HG03045 (cell line): ENCODE measurements at regions not wholly inside any gene's neighbourhood (a gene's known extent, or its start where the extent isn't known, plus 50 kb on each side); places are given as distances from the start of the nearest gene placed in this dataset.

Experiments
- ATAC-seq: cut with Tn5 transposase; IDR thresholded peaks from one replicate; pipeline ENCODE4 v1.9.1; 2021; ENCODE audit warnings: mild to moderate bottlenecking, moderate library complexity; ENCODE audit not compliant: unreplicated experiment

DNA sequence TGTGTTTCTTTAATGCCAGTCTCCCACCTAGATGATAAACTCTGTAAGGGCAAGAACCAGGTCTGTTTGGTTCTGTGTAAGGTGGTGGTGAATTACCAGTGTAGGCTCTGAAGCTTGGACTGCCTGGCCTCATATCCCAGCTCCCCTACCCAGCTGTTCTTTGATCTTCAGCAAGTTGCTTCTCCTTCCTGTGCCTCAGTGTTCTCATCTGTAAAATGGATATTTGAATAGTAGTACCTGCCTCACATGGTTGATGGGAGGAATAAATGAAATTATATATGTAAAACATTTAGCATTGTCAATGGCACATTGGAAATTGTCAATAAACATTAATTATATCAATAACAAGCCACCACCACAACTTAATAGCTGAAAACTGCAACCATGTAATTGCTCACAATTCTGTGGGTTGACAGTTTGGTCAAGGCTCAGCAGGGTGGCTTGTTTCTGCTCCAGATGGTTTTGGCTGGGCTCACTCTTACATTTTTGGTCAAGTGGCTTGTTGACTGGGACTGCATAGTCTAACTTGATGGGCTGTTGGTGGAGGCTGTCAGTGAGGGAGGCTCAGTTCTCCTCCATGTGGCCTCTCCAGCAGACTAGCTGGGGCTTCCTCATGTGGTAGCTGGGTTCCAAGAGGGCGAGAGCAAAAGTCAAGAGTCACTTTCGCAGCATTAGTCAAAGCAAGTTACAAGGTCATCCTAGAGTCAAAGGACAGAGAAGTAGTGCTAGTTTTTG lies 84.5 kb upstream of the DUSP5 start:
- ATAC-seq: no peak

GRCh38 chr10:110413903-110414547 lies 83.7 kb upstream of the DUSP5 start:
- peak; percentile 9 for ATAC-seq

GRCh38 chr10:110414548-110415309 lies 83.0 kb upstream of the DUSP5 start:
- ATAC-seq: peak; percentile 88

- ATAC-seq: no peak
These were observed 81.9 kb upstream of the DUSP5 start for GRCh38 chr10:110415809-110416208.

DNA sequence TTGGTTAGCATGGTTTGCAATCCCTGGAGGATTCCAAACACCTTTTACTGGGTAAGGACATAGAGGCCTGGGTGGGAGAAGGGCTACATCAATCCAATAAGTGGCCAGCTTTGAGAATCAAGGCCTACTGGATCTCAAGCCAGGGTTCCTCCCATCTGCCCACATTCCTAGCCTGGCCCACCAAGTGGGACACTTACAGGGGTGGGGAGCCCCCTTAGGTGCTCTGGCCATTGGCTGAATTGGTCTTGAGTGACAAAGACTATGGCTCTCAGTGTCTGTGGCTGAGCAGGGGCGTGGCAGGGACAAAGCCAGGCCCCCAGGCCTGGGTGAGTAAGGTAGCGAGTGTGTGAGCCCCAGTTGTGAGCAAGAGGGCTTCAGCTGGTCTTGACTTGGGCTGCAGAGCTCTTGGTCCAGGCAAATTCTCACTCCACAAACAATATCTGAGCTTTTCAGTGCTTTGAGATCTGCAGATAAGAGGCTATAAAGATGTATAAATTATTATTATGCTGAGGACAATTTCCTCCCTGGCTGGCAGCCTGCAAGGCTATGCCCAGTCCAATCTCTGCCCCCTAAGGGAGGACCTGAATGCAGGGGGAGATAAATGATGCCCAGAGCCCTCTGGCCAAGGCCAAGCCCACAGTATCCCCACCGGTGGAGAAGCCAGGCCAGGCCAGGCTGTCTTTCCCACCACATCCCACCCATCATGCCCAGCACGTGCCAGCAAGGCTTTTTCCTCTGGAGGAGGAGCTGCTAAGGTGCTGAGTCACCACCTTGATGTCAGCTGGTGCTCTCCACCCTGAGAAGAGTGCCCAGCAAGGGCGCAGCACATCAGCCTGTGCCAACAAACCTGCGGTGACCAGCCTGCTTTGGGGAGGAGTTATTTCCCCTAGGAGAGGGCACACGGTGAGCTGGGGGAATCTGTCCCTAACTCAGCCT lies 80.7 kb upstream of the DUSP5 start:
- ATAC-seq: no peak

DNA sequence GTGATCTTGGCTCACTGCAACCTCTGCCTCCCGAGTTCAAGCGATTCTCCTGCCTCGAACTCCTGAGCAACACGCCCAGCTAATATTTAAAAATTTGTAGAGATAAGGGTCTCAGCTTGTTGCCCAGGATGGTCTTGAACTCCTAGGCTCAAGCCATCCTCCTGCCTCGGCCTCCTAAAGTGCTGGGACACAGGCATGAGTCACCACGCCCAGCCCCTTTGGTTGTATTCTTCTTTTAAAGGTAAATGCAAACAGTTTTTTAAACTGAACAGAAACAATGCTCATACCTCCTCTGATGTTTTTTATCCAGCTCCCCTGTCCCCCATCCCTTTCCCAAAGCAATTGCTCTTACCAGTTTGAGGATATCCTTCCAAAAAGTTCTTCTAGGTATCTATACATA lies 79.5 kb upstream of the DUSP5 start:
- no peak for ATAC-seq

DNA sequence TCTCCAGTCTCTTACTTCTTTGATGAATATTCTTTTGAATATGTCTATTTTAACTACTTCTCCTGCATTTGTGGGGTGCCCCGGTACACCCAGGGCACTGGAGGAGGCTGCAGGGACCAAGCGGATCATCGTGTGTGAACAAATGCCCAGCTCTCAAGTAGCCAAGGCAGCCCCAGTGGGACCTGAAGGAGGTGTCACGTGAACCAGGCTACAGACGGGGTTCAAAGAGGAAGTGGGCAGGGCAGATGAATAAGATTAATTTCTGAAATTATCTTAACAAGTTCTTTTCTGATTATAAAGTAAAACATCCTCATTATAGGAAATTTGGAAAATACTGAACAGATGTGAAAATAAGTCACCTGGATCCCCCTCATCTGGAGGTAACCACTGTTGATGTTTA lies 78.4 kb upstream of the DUSP5 start:
- no peak for ATAC-seq

DNA sequence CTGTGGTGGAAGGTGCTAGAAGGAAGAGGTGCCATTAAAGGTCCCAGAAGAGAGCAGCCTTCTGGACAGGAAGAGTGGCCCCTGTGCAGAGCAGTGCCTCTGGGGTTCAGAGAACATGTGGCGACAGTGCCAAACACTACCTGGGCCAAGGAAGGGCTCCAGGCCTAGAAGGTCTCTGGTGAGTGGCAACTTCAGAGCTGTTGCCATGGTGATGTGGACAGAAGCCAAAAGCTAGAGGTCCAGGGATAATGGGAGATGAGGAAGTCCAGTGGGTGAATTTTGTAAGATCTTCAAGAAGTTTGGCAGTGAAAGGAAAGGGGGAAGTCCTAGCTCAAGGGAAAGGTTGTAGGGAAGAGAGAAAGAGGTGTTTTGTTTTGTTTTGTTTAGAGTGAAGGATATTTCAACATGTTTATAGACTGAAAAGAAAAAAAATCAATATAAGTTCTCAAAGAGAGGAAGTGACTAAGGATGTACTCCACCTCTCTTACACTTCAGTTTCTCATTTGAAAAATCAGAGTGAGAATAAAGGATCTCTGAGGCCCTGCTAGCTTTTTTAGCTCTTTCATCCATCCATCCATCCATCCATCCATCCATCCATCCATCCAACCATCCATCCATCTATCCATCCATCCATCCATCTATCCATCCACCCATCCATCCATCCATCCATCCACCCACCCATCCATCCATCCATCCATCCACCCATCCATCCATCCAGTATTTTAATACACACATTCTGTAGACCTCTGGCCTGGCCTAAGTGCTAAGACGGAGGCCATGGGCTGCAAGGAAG lies 77.1 kb upstream of the DUSP5 start:
- ATAC-seq: no peak

- ATAC-seq: no peak
These were observed 76.1 kb upstream of the DUSP5 start for GRCh38 chr10:110421512-110422138.

- no peak for ATAC-seq
These were observed 75.2 kb upstream of the DUSP5 start for GRCh38 chr10:110422548-110422947.

GRCh38 chr10:110423650-110424049 lies 74.1 kb upstream of the DUSP5 start:
- ATAC-seq: no peak

- peak; percentile 73 for ATAC-seq
These were observed 71.9 kb upstream of the DUSP5 start for GRCh38 chr10:110425684-110426293.

DNA sequence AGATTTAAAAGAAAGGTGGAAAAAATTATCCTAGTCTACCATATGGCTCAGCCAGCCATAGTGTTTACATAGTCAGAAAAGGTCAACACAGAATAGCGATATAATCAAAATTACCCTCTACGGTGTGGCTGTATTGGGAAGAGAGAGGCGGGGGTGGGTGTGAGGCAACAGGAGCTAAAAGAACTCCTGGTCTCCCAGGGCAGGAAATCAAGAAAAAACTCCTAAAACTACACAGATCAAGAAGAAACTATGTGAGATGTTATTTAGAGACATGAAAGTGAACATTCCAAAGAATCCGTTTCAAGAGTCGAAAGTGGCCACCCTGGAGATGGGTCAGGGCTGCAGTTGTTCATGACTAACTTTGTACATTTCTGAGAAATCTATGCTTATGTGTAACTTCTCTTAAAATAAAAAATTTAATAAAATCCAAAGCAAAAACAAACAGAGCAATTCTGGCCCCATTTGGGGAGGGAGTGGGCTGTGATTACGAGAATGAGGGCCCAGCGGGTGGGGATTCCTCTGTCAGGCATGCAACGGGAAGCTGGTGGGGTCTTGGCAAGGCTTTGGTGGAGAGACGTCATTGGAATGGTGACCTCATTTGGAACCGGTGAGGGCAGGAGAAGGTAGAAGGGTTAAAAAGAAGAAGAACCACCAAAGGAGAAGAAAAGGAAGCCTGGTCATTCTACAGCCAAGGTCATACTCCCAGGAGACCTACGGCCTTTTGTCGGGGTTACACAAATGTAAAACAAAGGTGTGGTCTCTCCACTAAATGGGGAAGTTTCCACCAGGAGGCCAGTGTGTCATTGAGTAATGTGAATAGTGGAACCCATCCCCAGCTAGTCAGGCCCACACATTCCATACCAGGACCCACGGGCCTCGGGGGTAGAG lies 71.2 kb upstream of the DUSP5 start:
- no peak for ATAC-seq

GRCh38 chr10:110429301-110429700 lies 68.4 kb upstream of the DUSP5 start:
- ATAC-seq: no peak

- ATAC-seq: no peak
These were observed 67.1 kb upstream of the DUSP5 start for GRCh38 chr10:110430340-110431273.

- ATAC-seq: no peak
These were observed 66.0 kb upstream of the DUSP5 start for GRCh38 chr10:110431659-110432058.

DNA sequence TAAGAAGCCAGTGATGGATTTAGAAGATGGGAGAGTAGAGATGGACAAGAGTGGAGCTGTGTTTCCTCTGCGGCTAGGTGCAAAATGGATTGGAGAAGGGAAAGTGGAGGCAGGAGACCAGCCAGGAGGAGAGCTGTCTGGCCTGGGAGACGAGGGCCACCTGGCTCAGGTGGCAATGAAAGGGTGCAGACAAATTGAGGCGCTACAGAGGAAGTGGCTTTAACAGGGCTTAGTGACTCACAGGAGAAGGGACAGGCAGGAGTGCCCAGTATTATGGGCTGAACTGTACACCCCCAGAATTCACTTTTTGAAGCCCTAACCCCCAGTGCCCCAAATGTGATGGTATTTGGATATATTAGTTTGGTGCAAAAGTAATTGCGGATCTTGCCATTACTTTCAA lies 65.6 kb upstream of the DUSP5 start:
- no peak for ATAC-seq
